Ascending aorta (tissue), 2 donors: ENCODE measurements at regions not wholly inside any gene's neighbourhood (a gene's known extent, or its start where the extent isn't known, plus 50 kb on each side); places are given as distances from the start of the nearest gene placed in this dataset.
A peak's percentile ranks its signal among the peaks of the same experiment; 100 is the strongest.

ENCODE experiments used
- DNase-seq, 2 donors: peaks; one replicate each; pipeline ENCODE4 v3.0.0-alpha.2; 2019; ENCODE audit warnings: low spot score in 2 of 2
- H3K27ac ChIP-seq, 2 donors: fragments of 200-600 bp; sonication (generic); one replicate each; pipeline ENCODE4 v1.5.1; 2016 to 2017; ENCODE audit warnings: mild to moderate bottlenecking in 1 of 2
- H3K27me3 ChIP-seq: fragments of 200-600 bp; sonication (generic); one replicate; pipeline ENCODE4 v1.5.1; 2017
- H3K36me3 ChIP-seq, 2 donors: fragments of 200-600 bp; sonication (generic); one replicate each; pipeline ENCODE4 v1.5.1; 2016
- H3K4me1 ChIP-seq, 2 donors: fragments of 200-600 bp; sonication (generic); one replicate each; pipeline ENCODE4 v1.5.1; 2016 to 2017; ENCODE audit warnings: mild to moderate bottlenecking in 1 of 2
- H3K4me3 ChIP-seq, 2 donors: fragments of 200-600 bp; sonication (generic); one replicate each; pipeline ENCODE4 v1.5.1; 2016 to 2017; ENCODE audit warnings: mild to moderate bottlenecking in 1 of 2
- H3K9me3 ChIP-seq, 2 donors: fragments of 200-600 bp; sonication (generic); one replicate each; pipeline ENCODE4 v1.5.1; 2016
- CTCF ChIP-seq, 3 experiments: fragments of 200-600 bp in 2 of 3; fragments of 450-650 bp in 1 of 3; sonication (generic) in 2 of 3; IDR thresholded peaks; one replicate each; pipeline ENCODE4 v1.5.1; 2016 to 2019; ENCODE audit warnings: antibody characterized with exemption in 3 of 3, mild to moderate bottlenecking in 1 of 3, moderate library complexity in 1 of 3
- intact Hi-C: fragments of 100-400 bp; cut with DNase I; formaldehyde crosslinking; loops from one replicate; pipeline ENCODE4 v1.15.1; 2023

GRCh38 chr11:134755535-134755934 lies 343.5 kb upstream of the B3GAT1 start:
- peak in 1 of 2 donors; percentile 38 for DNase-seq
- Histone ChIP-seq H3K9me3 (no peaks in the 10 kb centered on the region), H3K4me3 (no peak overlapping the region), H3K4me1 (no peaks in the 10 kb centered on the region), H3K27me3 (no peaks in the 10 kb centered on the region), H3K36me3 (no peaks in the 10 kb centered on the region), H3K27ac (no peak overlapping the region)
- intact Hi-C loops: no loop called here
- no peak for TF ChIP-seq CTCF (IDR thresholded peaks at IDR 0.05)

- Histone ChIP-seq H3K27ac (no peak overlapping the region), H3K4me1 (no peaks in the 10 kb centered on the region), H3K27me3 (no peaks in the 10 kb centered on the region), H3K36me3 (no peaks in the 10 kb centered on the region), H3K4me3 (no peak overlapping the region), H3K9me3 (no peaks in the 10 kb centered on the region)
- DNase-seq: peak in 1 of 2 donors; percentile 46
- no peak for TF ChIP-seq CTCF (IDR thresholded peaks at IDR 0.05)
- intact Hi-C loops: no loop called here
These were observed 342.6 kb upstream of the B3GAT1 start for GRCh38 chr11:134754521-134755198.

- TF ChIP-seq CTCF (IDR thresholded peaks at IDR 0.05): no peak
- no peak overlapping the region for H3K4me3 ChIP-seq
- H3K27me3 ChIP-seq: no peaks in the 10 kb centered on the region
- DNase-seq: peak in 1 of 2 donors; percentile 25
- no peaks in the 10 kb centered on the region for H3K36me3 ChIP-seq
- intact Hi-C loops: no loop called here
- H3K4me1 ChIP-seq: no peaks in the 10 kb centered on the region
- H3K27ac ChIP-seq: no peak overlapping the region
- H3K9me3 ChIP-seq: no peaks in the 10 kb centered on the region
These were observed 341.9 kb upstream of the B3GAT1 start for GRCh38 chr11:134753771-134754520.

GRCh38 chr11:134752964-134753770 lies 341.1 kb upstream of the B3GAT1 start:
- intact Hi-C loops: no loop called here
- H3K9me3 ChIP-seq: no peaks in the 10 kb centered on the region
- no peak overlapping the region for H3K4me3 ChIP-seq
- H3K27ac ChIP-seq: no peak overlapping the region
- TF ChIP-seq CTCF (IDR thresholded peaks at IDR 0.05): no peak
- no peaks in the 10 kb centered on the region for H3K36me3 ChIP-seq
- peak in 1 of 2 donors; percentile 40 for DNase-seq
- no peaks in the 10 kb centered on the region for H3K4me1 ChIP-seq
- H3K27me3 ChIP-seq: no peaks in the 10 kb centered on the region

GRCh38 chr11:134752526-134752925 lies 340.5 kb upstream of the B3GAT1 start:
- no peak for TF ChIP-seq CTCF (IDR thresholded peaks at IDR 0.05)
- Histone ChIP-seq H3K9me3 (no peaks in the 10 kb centered on the region), H3K4me1 (no peaks in the 10 kb centered on the region), H3K27ac (no peak overlapping the region), H3K27me3 (no peaks in the 10 kb centered on the region), H3K36me3 (no peaks in the 10 kb centered on the region), H3K4me3 (no peak overlapping the region)
- intact Hi-C loops: no loop called here
- peak in 1 of 2 donors; percentile 28 for DNase-seq
